ENCODE measurements at regions not wholly inside any gene's neighbourhood (a gene's known extent, or its start where the extent isn't known, plus 50 kb on each side); places are given as distances from the start of the nearest gene placed in this dataset.

- H3K4me3 Mint-ChIP-seq (ENCODE audit: unreplicated experiment): no peak overlapping the region
- ChIA-PET CTCF (interaction anchor here (0.6 to 8.3 kb wide), 8 partner anchors 32 to 730 kb away, joined by 3 to 67 read pairs (median 6); partner anchors contain the start of gene GADD45A), POLR2A (interaction anchor here (1.4 kb wide), 1 partner anchor 108 kb away, joined by 4 read pairs; no protein-coding TSS in a partner anchor)
- intact Hi-C loops (cut with micrococcal nuclease): no loop called here
- no peak for TF ChIP-seq CTCF (IDR thresholded peaks at IDR 0.05; ENCODE audit: unreplicated experiment)
- H3K36me3 Mint-ChIP-seq (ENCODE audit: insufficient read depth, unreplicated experiment): no peaks in the 10 kb centered on the region
- no peaks in the 10 kb centered on the region for H3K9me3 Mint-ChIP-seq (ENCODE audit: unreplicated experiment)
- no peak overlapping the region for H3K27ac Mint-ChIP-seq (ENCODE audit: low read depth, unreplicated experiment)
- peaks cover 19% of the 10 kb centered on the region for H3K4me1 Mint-ChIP-seq (ENCODE audit: insufficient read depth, unreplicated experiment)
- no peaks in the 10 kb centered on the region for H3K27me3 Mint-ChIP-seq (ENCODE audit: insufficient read depth, unreplicated experiment)
- no peak for DNase-seq (ENCODE audit: unreplicated experiment)
- no TSS peak for BruUV-seq (replicated peaks)
These were observed 118.1 kb upstream of the GADD45A start for GRCh38 chr1:67566803-67567377.

GRCh38 chr1:67570486-67571143 is 114.4 kb upstream of the GADD45A start:
- no peak overlapping the region for H3K4me3 Mint-ChIP-seq (ENCODE audit: unreplicated experiment)
- H3K36me3 Mint-ChIP-seq (ENCODE audit: insufficient read depth, unreplicated experiment): peaks cover 2% of the 10 kb centered on the region
- no peaks in the 10 kb centered on the region for H3K27me3 Mint-ChIP-seq (ENCODE audit: insufficient read depth, unreplicated experiment)
- no peak for TF ChIP-seq CTCF (IDR thresholded peaks at IDR 0.05; ENCODE audit: unreplicated experiment)
- peaks cover 48% of the 10 kb centered on the region for H3K4me1 Mint-ChIP-seq (ENCODE audit: insufficient read depth, unreplicated experiment)
- no peaks in the 10 kb centered on the region for H3K9me3 Mint-ChIP-seq (ENCODE audit: unreplicated experiment)
- H3K27ac Mint-ChIP-seq (ENCODE audit: low read depth, unreplicated experiment): peak overlapping the region; percentile 76
- no TSS peak for BruUV-seq (replicated peaks)
- intact Hi-C loops (cut with micrococcal nuclease): no loop called here
- DNase-seq (ENCODE audit: unreplicated experiment): peak; percentile 80
- ChIA-PET POLR2A (interaction anchor here (0.6 to 8.6 kb wide), 19 partner anchors 9 to 260 kb away, joined by 3 to 142 read pairs (median 4); partner anchors contain the start of gene GADD45A), CTCF (interaction anchor here (0.5 to 8.3 kb wide), 11 partner anchors 10 to 627 kb away, joined by 3 to 70 read pairs (median 4); partner anchors contain the start of gene GADD45A)

- TF ChIP-seq CTCF (IDR thresholded peaks at IDR 0.05; ENCODE audit: unreplicated experiment): no peak
- Mint-ChIP-seq H3K27me3 (ENCODE audit: insufficient read depth, unreplicated experiment) (no peaks in the 10 kb centered on the region), H3K27ac (ENCODE audit: low read depth, unreplicated experiment) (peak overlapping the region; percentile 76), H3K9me3 (ENCODE audit: unreplicated experiment) (no peaks in the 10 kb centered on the region), H3K36me3 (ENCODE audit: insufficient read depth, unreplicated experiment) (peaks cover 6% of the 10 kb centered on the region), H3K4me1 (ENCODE audit: insufficient read depth, unreplicated experiment) (peaks cover 52% of the 10 kb centered on the region), H3K4me3 (ENCODE audit: unreplicated experiment) (no peak overlapping the region)
- no TSS peak for BruUV-seq (replicated peaks)
- POLR2A ChIA-PET: interaction anchor here (0.5 to 8.6 kb wide), 11 partner anchors 9 to 558 kb away, joined by 3 to 142 read pairs (median 6); partner anchors contain the start of gene GADD45A
- no peak for DNase-seq (ENCODE audit: unreplicated experiment)
- CTCF ChIA-PET: interaction anchor here (0.6 to 8.3 kb wide), 7 partner anchors 11 to 626 kb away, joined by 3 to 70 read pairs (median 48); partner anchors contain the start of gene GADD45A
- intact Hi-C loops (cut with micrococcal nuclease): no loop called here
These were observed 113.6 kb upstream of the GADD45A start for GRCh38 chr1:67571406-67571805.

GRCh38 chr1:67571901-67572593 is 113.0 kb upstream of the GADD45A start:
- no peak for DNase-seq (ENCODE audit: unreplicated experiment)
- Mint-ChIP-seq H3K27me3 (ENCODE audit: insufficient read depth, unreplicated experiment) (no peaks in the 10 kb centered on the region), H3K4me3 (ENCODE audit: unreplicated experiment) (no peak overlapping the region), H3K4me1 (ENCODE audit: insufficient read depth, unreplicated experiment) (peaks cover 52% of the 10 kb centered on the region), H3K36me3 (ENCODE audit: insufficient read depth, unreplicated experiment) (peaks cover 6% of the 10 kb centered on the region), H3K27ac (ENCODE audit: low read depth, unreplicated experiment) (peak overlapping the region; percentile 76), H3K9me3 (ENCODE audit: unreplicated experiment) (no peaks in the 10 kb centered on the region)
- BruUV-seq (replicated peaks): no TSS peak
- no peak for TF ChIP-seq CTCF (IDR thresholded peaks at IDR 0.05; ENCODE audit: unreplicated experiment)
- intact Hi-C loops (cut with micrococcal nuclease): no loop called here
- ChIA-PET CTCF (interaction anchor here (0.7 to 8.3 kb wide), 6 partner anchors 11 to 193 kb away, joined by 3 to 70 read pairs (median 50); partner anchors contain the start of gene GADD45A), POLR2A (interaction anchor here (0.5 to 8.6 kb wide), 10 partner anchors 10 to 557 kb away, joined by 3 to 142 read pairs (median 6); partner anchors contain the start of gene GADD45A)

Data from MCF 10A (cell line).